Stimulated activated naive CD4-positive, alpha-beta T cell treated with Interleukin-2 at 50 U/mL for 16 hours (primary cell): ENCODE measurements at regions not wholly inside any gene's neighbourhood (a gene's known extent, or its start where the extent isn't known, plus 50 kb on each side); places are given as distances from the start of the nearest gene placed in this dataset.
"Not testable (repeated sequence)": the region's sequence is repeated elsewhere in the genome, so short reads cannot be mapped to it uniquely, and the experiment has no call there.

Experiments
- DNase-seq: peaks from one replicate; lab custom pipeline; 2025; lab: John Stamatoyannopoulos, UW

GRCh38 chr11:127844876-127845275 lies 742.5 kb downstream of the ETS1 start:
- DNase-seq, result no peak

- peak; percentile 30 for DNase-seq
These were observed 743.6 kb downstream of the ETS1 start for GRCh38 chr11:127843483-127844396.

GRCh38 chr11:127825183-127825582 lies 762.2 kb downstream of the ETS1 start:
- no peak for DNase-seq

- no peak for DNase-seq
These were observed 768.7 kb downstream of the ETS1 start for GRCh38 chr11:127818625-127819024.

GRCh38 chr11:127816962-127817361 lies 770.4 kb downstream of the ETS1 start:
- no peak for DNase-seq

GRCh38 chr11:127815331-127815730 lies 772.0 kb downstream of the ETS1 start:
- DNase-seq, result no peak

- no peak for DNase-seq
These were observed 780.9 kb downstream of the ETS1 start for GRCh38 chr11:127806501-127806900.

- DNase-seq, result no peak
These were observed 781.6 kb downstream of the ETS1 start for GRCh38 chr11:127805771-127806170.

GRCh38 chr11:127804747-127805400 lies 782.5 kb downstream of the ETS1 start:
- DNase-seq, result no peak

GRCh38 chr11:127803755-127804154 lies 783.6 kb downstream of the ETS1 start:
- no peak for DNase-seq

GRCh38 chr11:127800989-127801688 lies 786.2 kb downstream of the ETS1 start:
- no peak for DNase-seq

GRCh38 chr11:127795326-127795725 lies 792.0 kb downstream of the ETS1 start:
- no peak for DNase-seq

- no peak for DNase-seq
These were observed 791.3 kb upstream of the KIRREL3 start for GRCh38 chr11:127791844-127792243.

- DNase-seq, result no peak
These were observed 790.0 kb upstream of the KIRREL3 start for GRCh38 chr11:127790592-127790991.

GRCh38 chr11:127789927-127790326 lies 789.4 kb upstream of the KIRREL3 start:
- DNase-seq, result no peak

- DNase-seq, result not testable (repeated sequence)
These were observed 772.4 kb upstream of the KIRREL3 start for GRCh38 chr11:127772938-127773337.

- not testable (repeated sequence) for DNase-seq
These were observed 768.4 kb upstream of the KIRREL3 start for GRCh38 chr11:127768931-127769330.

- DNase-seq, result no peak
These were observed 766.2 kb upstream of the KIRREL3 start for GRCh38 chr11:127766734-127767133.

GRCh38 chr11:127738771-127739286 lies 738.3 kb upstream of the KIRREL3 start:
- DNase-seq, result no peak

GRCh38 chr11:127737499-127737898 lies 736.9 kb upstream of the KIRREL3 start:
- DNase-seq, result no peak

- no peak for DNase-seq
These were observed 733.0 kb upstream of the KIRREL3 start for GRCh38 chr11:127733552-127733951.

GRCh38 chr11:127726367-127726766 lies 725.8 kb upstream of the KIRREL3 start:
- no peak for DNase-seq
